Esophagus mucosa (tissue), 1 donor: ENCODE measurements at regions not wholly inside any gene's neighbourhood (a gene's known extent, or its start where the extent isn't known, plus 50 kb on each side); places are given as distances from the start of the nearest gene placed in this dataset.

Source experiments
- ATAC-seq: fragments of 200-7000 bp; cut with Tn5 transposase; one replicate; pipeline ENCODE4 v1.9.1; 2020
- donor health status: DM: yes; HTN: yes; CAD: no.

DNA sequence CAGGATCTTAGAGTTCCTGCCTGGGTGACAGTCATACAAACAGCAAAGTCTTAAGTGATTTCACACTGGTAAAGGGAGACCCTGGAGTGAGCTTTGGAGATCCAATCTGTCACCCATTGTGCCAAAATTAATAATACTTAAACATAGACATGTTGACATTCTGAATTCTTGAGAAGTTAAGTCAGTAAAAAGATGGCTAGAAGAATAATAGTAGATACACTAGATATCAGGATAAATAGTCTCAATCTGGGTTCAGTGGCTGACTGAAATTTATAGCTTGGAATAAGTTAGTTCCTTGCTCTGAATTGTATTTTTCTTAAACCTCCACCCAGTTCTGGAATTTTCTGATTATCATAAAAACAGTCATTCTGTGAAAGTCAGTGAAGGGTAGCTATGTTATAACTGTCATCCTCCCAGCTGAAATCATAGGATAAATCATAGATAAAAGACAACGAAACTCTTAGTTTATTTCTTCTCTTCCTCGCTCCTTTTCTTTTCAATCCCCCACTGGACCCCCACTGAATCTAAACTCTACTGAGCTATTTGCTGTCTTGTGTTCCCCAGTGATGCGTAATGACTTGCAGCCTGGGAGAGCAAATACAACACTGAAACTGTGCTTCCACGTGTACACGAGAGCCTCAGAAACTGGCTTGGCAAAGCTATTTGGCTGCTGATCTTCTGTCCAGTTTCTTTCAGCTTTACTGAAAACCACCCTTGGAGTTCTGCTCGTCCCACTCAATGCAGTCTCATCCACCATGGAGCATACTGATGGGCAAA lies 175.4 kb upstream of the TP63 start:
- ATAC-seq = no peak

DNA sequence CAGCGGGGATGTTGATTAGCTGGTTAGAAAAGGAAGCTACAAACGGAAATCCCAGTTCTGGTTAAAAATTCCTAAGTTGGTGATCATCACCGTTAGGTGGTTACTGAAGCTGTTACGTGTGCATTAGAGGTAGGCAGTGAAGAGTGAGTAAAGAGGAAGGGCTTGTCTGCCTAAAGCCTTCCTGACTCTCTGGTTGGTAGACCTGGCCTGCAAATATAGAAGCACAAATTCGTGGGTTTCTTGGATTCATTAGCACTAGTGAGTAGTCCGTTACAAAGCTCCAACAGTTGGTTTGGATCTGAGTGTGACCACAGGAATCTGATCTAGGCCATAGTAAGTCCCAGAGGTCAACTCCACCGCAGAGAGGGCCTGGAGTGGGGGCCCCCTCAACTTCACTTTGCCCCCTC lies 174.0 kb upstream of the TP63 start:
- peak; percentile 33 for ATAC-seq

DNA sequence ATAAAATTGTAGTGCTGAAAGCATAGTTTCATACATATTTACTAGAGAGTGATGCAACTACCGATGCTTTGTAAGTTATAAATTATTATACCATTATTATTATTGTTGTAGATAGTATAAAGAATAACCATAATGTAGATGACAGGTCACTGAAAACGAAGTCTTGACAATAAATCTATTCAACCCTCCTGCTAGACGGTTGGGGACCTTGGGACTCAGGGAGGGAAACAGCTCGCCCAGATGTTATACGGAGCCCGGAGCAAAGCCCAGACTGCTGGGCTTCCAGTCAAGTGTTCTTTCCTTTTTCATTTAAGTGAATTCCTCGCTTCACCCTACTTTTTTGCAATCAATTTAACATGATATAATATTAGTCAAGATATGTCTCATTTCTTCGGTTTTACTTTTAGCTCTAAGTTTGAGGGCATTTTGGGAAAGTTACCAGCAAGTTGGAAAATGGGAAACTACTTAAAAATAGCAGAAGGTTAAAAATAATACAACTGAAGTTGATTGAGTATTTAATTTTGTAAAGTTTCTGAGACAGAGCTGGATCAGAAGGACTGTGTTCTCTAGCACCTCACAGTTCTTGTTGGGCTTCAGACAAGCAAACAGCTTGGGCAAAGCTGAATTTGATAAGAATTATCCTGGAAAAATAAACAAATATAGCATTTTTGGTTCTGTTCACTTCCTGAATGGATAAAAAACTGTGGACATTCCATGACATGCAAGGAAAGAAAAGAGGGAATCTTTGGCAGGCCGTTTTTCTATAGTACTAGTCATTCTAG lies 173.4 kb upstream of the TP63 start:
- no peak for ATAC-seq

DNA sequence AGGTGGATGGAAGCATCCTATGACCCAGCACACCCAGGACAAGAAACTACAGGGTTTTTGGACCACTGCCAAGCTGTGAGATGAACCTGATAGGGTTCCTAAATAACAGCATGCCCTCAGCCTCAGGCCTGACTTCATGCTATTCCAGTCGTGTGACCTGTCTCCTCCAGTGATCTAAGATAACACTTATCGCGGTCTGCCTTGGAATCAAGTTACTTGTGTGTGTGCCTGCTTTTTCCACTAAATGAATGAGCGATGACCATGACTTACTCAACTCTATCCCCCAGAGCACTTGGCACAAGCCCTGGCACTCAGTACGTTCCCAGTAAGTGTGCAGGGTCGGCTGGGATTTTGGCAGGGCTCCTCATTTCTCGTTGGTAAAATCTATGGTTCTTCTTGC lies 172.7 kb upstream of the TP63 start:
- peak; percentile 39 for ATAC-seq

DNA sequence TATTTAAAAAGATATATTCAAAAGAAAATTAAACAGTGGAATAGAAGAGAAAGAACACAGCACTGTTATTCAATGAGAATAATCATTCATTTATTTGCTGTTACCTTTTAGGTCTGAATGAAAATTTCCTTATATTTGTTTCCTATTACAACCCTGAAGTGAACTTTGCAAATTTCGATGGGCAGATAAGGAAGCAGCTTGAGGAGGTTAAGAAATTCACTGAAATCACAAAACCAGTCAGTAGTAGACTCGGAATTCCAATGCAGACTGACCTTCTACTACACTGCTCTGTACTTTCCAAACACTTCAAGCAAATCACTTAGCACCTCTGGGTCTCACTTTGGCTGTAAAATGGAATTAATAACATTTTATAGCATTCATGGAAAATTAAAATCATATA lies 172.0 kb upstream of the TP63 start:
- no peak for ATAC-seq

DNA sequence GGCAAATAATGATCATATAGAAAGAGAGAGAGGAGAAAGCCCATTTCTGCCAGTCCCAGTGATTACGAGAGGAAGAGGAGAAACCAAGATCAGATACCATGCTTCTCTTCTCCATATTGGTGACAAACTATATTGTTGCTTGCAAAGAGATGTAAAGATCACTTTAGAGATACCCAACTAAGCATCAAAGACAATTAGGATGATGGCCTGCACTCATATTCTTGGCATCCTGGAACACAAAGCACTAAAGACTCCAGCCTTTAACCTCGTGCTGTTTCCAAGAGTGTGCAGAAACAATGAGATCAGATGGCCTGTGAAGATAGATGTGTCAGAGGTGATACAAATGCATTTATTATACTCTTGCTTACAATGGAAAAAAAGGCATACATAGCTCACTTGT lies 170.7 kb upstream of the TP63 start:
- no peak for ATAC-seq

DNA sequence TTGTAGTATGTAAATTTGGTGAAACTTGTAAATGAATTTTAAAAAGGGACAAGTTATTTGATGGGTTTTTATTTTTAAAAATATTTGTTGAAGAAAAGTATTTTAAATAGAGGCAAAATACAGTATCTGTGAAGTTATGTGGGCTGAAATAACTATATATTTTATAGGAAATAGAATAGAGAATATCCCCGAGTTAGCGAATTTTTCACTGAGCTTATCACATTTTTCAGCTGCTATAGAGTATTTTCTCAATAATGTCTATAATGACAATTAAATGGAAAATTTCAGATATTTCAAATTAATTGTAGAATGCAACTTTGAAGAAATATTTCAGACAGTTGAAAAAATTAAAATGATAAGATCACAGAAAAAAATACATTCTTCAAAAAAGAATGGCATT lies 166.4 kb upstream of the TP63 start:
- ATAC-seq = no peak

DNA sequence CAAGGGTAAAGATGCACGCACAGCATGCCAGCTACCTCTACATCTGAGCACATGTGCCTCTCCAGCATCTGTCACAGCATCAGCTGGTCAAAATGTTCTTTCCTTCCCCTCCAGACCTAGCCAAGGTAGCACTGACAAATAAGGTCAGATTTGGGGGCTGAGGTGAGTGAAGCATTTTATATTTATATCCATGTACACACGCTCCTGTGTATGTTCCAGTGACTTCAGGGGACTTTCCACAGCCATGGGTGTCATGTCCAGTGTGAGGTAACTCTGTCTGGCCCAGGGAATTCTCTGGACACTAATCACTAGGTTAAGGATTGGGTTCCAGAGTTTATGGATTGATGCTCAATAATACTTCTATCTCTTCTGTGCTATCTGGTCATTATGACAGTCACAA lies 165.2 kb upstream of the TP63 start:
- ATAC-seq = no peak

DNA sequence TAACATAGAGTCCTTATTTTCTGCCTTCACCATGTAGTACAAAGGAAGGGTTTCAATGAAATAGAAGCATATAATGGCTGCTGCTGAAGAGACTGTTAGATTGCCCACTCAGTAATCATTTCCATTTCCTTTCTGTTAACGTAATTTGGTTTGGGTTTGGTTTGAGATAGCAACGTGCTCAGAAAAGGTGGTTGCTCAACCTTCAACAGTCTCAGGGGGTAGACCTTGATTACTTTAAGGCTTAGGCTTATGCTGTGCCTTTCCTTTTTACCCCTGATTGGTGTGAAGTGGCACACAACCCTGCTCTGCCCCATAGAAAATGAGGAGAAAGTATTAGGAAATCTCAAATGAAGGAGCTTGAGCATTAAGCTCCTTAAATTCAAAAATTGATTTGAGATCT lies 163.7 kb upstream of the TP63 start:
- ATAC-seq = no peak

DNA sequence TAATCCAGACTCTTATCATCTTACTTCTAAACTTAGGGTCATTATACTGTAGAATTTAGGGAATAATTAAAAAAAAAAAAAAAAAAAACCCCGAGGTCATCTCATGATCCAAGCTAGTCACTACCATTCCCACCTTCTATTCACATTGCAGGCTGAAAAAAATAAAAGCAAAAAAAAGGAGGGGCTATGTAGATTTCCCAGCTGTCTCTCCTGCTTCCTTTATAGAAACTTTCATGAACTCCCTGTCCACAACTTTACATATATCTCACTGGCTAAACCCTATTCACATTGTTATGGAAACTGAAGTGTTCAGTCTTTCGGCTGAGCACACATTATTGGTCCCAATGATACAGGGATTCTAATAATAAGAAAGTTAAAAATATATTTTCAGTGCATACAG lies 156.2 kb upstream of the TP63 start:
- ATAC-seq = no peak

DNA sequence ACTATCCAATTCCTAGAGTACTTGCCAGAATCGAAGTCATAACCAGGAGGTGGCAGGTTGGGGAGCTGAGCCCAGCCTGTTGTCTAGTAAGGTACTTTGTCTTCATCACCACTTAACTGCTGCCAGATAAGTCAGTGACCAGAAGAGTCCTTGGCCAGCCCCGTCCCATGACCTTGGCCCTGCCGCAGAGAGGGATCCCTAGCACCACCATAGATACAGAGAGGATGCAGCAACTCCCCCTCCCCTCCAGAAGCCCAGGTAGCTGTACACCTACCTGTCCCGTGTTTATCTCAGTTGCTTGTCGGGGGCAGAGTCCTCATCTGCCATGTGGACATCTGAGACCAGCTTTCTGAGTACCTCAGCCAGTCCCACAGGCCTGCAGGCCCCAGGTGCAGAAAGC lies 153.6 kb upstream of the TP63 start:
- no peak for ATAC-seq

DNA sequence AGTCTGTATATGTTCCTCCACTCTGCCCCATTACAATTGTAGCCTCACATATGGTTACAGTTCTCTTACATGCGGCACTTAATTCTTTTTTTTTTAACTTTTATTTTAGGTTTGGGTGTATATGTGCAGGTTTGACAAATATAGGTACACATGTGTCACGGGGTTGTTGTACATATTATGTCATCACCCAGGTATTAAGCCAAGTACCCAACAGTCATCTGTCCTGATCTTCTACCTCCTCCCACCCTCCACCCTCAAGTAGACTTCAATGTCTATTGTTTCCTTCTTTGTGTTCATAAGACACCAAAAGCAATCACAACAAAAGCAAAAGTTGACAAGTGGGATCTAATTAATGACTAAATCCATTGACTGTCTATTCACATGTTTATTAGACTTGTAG lies 144.6 kb upstream of the TP63 start:
- no peak for ATAC-seq

DNA sequence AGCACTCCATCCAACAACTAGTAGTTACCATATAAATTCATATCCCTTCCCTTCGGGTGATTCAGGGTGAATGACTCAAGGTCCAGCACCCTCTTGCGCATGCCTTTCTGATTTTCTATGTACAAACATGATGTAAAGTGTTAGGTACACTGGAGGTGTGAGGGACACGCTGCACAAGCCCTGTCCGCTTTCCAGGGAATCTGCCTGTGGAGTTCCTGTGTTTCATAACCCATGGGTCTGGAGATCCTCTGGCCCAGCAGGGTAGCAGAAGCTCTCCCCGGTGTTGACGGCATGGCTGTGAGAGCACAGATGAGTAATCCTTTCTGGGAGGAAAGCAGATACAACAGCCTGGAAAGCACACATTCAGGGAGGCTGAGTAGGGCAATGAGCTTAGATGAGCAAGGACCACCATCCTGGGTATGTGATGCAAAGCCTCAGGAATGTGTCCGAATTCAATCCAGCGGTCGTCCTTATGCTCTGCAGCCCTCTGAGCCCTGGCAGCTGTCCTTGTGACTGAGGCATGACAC lies 142.9 kb upstream of the TP63 start:
- peak; percentile 54 for ATAC-seq

DNA sequence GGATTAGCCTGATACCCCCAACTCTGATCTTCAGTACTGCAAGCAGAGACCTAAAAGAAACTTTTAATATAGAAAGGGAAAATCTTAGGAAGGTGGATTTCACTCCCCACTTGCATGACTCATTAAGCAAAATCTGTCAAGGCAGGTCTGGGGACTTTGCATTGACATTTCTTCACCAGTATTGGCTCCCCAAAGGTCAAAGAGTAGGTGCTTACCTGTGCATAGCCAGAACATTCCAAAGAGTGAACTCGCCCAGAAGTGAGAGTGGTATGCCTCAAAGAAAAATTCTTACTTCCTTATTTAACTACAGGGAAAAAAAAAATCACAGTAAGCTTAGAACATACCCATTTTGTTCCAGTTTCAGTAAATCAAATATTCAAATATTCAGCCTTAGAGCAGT lies 140.9 kb upstream of the TP63 start:
- ATAC-seq = peak; percentile 88

DNA sequence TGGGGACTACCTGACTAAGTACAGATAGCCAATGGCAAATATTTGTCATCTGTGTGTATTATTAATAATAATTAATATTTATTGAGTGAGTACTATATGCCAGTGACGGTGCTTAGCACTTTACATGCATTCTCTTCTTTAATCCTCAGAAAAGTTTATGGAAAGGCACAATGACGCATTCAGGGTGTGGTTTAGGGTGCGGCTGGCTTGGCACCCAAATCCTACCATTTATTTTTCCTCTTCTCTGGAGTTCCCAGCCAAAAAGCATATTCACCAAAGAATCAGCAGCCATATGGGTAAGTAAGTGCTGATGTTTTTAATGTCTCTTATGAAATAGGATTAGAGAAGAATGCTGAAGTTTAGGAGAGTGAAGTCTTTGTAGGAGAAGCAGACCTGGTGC lies 140.4 kb upstream of the TP63 start:
- peak; percentile 79 for ATAC-seq

DNA sequence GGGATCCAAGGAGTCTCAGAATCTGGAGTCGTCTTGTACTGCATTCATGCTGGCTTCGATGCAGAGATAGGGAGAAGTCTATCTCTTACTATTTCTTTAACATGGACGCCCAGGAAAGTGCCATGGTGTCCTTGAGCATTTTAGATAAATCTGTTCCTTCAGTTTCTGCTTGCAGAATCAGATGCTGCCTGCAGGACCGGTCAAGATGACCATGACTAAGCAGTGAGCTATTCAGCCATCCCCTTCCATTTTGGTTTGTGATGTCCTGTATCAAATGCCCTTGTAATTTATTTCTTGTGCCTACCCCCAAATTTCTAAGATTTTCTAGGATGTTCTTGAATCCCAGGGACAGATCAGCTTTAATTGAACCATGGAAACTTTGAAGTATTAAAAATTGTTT lies 139.4 kb upstream of the TP63 start:
- no peak for ATAC-seq

DNA sequence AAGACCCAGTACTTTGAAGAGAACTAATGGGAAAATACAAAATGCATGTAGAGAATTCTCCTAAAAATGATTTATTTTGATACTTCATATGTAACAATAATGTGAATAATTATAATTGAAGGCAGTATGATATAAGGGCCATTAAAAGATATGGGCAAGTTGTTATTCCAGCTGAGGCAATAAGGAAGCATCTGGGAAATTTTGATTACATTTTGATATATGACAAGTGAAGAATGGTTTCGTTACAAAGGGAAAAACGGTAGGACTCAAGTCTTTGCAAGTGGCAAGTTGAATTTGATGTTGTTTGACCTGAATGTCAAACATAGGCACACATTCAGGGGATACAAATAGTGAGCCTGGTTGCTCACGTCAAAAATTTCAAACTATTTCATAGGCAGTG lies 137.9 kb upstream of the TP63 start:
- ATAC-seq = no peak

DNA sequence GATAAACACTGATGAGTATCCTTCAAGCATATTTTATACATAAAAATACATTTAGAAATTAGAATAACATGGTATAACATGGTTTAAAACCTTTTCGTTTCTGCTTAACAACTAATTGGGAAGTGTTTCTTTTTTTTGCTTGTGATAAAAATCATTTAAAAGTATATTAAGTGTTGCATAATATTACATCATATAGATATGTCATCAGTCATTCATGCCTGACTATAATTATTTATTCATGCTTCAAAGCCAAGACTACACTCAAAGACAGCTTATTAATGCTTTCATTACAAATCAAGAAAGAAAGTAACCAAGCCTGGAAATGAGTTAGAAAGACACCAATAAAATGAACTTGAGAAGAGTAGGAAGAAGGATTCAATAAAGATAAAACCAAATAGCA lies 136.6 kb upstream of the TP63 start:
- no peak for ATAC-seq

DNA sequence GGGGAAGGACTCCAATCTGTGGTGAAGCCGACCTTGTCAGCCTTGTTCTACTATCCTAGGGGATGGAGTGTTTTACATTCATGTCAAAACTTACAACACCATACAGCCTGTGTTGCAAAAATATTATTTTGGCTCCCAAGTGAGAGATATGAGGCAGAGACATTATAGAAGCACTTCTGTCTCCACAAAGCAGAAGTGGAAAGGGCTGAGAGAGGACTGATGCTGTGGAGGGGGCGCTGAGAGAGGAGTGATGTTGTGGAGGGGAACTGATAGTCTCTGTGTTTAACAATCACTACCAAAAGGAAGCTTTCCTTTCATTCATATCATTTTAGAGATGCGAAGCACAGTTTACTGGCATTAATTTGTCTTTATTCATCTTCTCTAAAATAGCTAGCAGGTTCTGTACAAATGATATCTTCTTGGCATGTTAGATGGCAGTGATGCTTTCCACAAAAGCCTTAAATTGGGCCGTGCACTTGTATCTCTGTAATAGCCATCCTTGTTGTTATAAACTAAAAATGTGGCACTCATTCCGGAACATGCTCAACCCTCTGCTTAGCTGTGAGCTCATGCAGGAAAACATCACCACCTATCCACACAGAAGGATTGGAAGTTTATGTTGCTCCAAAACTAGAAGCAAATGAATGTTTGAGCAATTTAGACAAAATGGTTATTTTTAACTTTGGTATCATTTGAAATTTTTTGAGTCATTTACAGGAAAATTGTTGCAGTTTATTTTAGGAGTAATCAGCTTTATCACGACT lies 134.6 kb upstream of the TP63 start:
- ATAC-seq = no peak

DNA sequence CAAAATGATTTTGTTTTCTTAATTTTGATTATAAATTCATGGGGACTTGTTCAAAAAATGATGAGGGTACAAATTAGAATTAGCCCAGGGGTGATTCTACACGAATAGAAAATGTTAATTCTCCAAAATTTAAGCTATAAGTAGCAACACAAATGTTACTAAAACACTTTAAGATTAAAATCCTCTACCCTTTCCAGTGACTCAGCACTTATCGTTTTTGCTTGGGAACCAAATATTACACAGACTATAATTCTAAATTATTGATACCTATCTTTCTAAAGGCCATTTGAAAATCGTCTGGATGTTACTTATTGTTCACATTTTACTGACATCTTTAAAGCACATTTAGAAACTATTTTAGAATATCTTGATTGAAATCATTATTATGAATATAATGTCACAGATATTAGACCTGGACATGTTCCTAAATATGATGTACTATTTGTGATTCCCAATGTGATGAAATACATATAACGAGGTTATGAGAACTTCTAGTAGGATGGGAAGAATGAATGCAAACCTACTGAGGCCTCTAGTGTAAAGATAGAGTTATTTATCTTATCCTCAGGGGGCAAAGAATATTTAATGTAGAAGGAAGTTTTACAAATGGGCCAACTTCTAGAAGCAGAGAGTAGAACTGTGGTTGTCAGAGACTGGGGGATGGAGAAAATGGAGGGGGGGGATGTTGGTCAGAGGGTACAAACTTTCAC lies 132.0 kb upstream of the TP63 start:
- no peak for ATAC-seq

DNA sequence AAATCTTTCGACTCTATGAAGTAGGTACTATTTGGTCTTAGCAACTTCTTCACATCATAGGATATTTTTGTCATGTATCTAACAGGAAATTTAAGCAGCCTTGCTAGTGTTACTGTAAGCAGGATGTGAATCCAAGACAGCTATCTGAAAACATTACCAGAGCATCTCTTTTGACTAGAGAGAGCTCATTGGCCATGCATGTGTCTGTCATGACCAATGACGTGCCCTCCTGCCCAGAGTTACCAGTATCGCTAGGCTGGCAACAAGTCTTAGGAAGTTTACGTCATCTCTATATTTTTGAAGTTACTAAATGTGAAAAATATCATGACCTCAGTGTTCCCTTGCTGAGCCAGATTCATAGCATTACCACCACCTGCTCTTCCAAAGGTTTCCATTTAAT lies 130.9 kb upstream of the TP63 start:
- no peak for ATAC-seq

DNA sequence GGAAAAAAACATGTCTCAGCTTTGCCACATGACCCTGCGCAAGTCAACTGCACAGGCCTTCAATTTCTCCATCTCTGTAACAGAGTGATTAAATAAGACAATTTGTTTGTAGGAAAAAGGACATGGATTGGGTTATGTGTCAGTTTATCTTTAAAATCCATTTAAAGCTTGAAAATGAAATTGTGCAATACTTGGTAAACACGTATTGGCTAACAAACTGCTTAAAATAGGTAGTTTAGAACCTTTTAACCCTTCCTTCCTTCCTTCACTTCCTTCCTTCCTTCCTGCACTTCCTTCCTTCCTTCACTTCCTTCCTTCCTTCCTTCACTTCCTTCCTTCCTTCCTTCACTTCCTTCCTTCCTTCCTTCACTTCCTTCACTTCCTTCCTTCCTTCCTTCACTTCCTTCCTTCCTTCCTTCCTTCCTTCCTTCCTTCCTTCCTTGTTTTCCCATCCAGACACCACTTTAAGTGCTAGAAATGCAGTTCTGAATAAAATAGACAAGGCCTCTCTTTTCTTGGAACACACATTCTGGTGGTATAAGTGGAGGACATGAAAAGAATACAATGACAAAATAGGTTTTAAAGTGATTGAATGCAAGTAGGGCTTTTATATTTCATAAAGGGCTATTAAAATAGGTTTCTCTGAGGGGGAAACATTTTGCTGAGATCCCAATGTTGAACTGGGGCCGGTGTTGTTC lies 130.2 kb upstream of the TP63 start:
- no peak for ATAC-seq
